Nephron progenitor cell (in vitro differentiated cells): ENCODE measurements at regions not wholly inside any gene's neighbourhood (a gene's known extent, or its start where the extent isn't known, plus 50 kb on each side); places are given as distances from the start of the nearest gene placed in this dataset.

Source experiments
- DNase-seq: peaks from one replicate; pipeline ENCODE4 v3.0.0; 2021
- H3K27ac Mint-ChIP-seq: 2 replicates; pipeline ENCODE4 v1.8.0; 2021; ENCODE audit warnings: mild to moderate bottlenecking, moderate library complexity, mixed read lengths
- H3K27me3 Mint-ChIP-seq: 2 replicates; pipeline ENCODE4 v1.8.0; 2021; ENCODE audit warnings: mild to moderate bottlenecking, low read depth, mixed read lengths; ENCODE audit not compliant: poor library complexity
- H3K36me3 Mint-ChIP-seq: 2 replicates; pipeline ENCODE4 v1.8.0; 2021; ENCODE audit warnings: low read depth, mixed read lengths
- H3K4me1 Mint-ChIP-seq: 2 replicates; pipeline ENCODE4 v1.8.0; 2021; ENCODE audit warnings: mixed read lengths
- H3K4me3 Mint-ChIP-seq: 2 replicates; pipeline ENCODE4 v1.8.0; 2021; ENCODE audit warnings: mild to moderate bottlenecking, moderate library complexity, mixed read lengths
- H3K9me3 Mint-ChIP-seq: 2 replicates; pipeline ENCODE4 v1.8.0; 2021; ENCODE audit warnings: mild to moderate bottlenecking, moderate library complexity, mixed read lengths
- CTCF ChIP-seq: fragments of 200-600 bp; sonication (generic); IDR thresholded peaks from 2 replicates; pipeline ENCODE4 v1.5.0; 2021; ENCODE audit warnings: antibody characterized with exemption

- Mint-ChIP-seq H3K27me3 (peaks cover 15% of the 10 kb centered on the region), H3K27ac (no peak overlapping the region), H3K9me3 (no peaks in the 10 kb centered on the region), H3K4me3 (no peak overlapping the region), H3K36me3 (no peaks in the 10 kb centered on the region), H3K4me1 (peaks cover 17% of the 10 kb centered on the region)
- no peak for TF ChIP-seq CTCF
- DNase-seq, result no peak
Observed at GRCh38 chr11:10388101-10388500, 67.0 kb upstream of the AMPD3 start.

- Mint-ChIP-seq H3K9me3 (no peaks in the 10 kb centered on the region), H3K4me3 (no peak overlapping the region), H3K4me1 (peaks cover 17% of the 10 kb centered on the region)
Observed at GRCh38 chr11:10388574-10388973, 66.5 kb upstream of the AMPD3 start.

GRCh38 chr11:10390375-10390774, 64.7 kb upstream of the AMPD3 start:
- no peak overlapping the region for H3K27ac Mint-ChIP-seq
- peaks cover 17% of the 10 kb centered on the region for H3K4me1 Mint-ChIP-seq
- H3K27me3 Mint-ChIP-seq, result peaks cover 19% of the 10 kb centered on the region
- no peak overlapping the region for H3K4me3 Mint-ChIP-seq
- no peaks in the 10 kb centered on the region for H3K9me3 Mint-ChIP-seq
- no peak for DNase-seq
- TF ChIP-seq CTCF, result no peak
- H3K36me3 Mint-ChIP-seq, result no peaks in the 10 kb centered on the region

More at GRCh38 chr11:10388574-10388973, 66.5 kb upstream of the AMPD3 start:
- no peak for DNase-seq
- H3K27ac Mint-ChIP-seq, result no peak overlapping the region
- no peaks in the 10 kb centered on the region for H3K36me3 Mint-ChIP-seq
- H3K27me3 Mint-ChIP-seq, result peaks cover 15% of the 10 kb centered on the region
- TF ChIP-seq CTCF, result no peak

GRCh38 chr11:10392095-10393079, 62.7 kb upstream of the AMPD3 start:
- no peaks in the 10 kb centered on the region for H3K9me3 Mint-ChIP-seq
- no peak overlapping the region for H3K4me3 Mint-ChIP-seq
- peaks cover 10% of the 10 kb centered on the region for H3K27me3 Mint-ChIP-seq
- DNase-seq, result no peak
- TF ChIP-seq CTCF, result no peak
- H3K27ac Mint-ChIP-seq, result no peak overlapping the region
- peaks cover 11% of the 10 kb centered on the region for H3K4me1 Mint-ChIP-seq
- H3K36me3 Mint-ChIP-seq, result no peaks in the 10 kb centered on the region

GRCh38 chr11:10394229-10395101, 60.6 kb upstream of the AMPD3 start:
- no peaks in the 10 kb centered on the region for H3K9me3 Mint-ChIP-seq
- no peaks in the 10 kb centered on the region for H3K36me3 Mint-ChIP-seq
- no peak for TF ChIP-seq CTCF
- H3K27me3 Mint-ChIP-seq, result peaks cover 10% of the 10 kb centered on the region
- H3K4me3 Mint-ChIP-seq, result no peak overlapping the region
- no peak overlapping the region for H3K27ac Mint-ChIP-seq
- no peak for DNase-seq
- H3K4me1 Mint-ChIP-seq, result no peaks in the 10 kb centered on the region
